ENCODE measurements at regions not wholly inside any gene's neighbourhood (a gene's known extent, or its start where the extent isn't known, plus 50 kb on each side); places are given as distances from the start of the nearest gene placed in this dataset.

GRCh38 chr20:11838076-11838636, 79.5 kb upstream of the BTBD3 start:
- Mint-ChIP-seq H3K9me3 (peaks cover 8% of the 10 kb centered on the region in 2 donors), H3K4me3 (no peak overlapping the region), H3K27me3 (ENCODE audit: low read depth) (no peaks in the 10 kb centered on the region), H3K36me3 (ENCODE audit: insufficient read depth in 2 of 2) (peaks cover 0 to 3% of the 10 kb centered on the region in 2 donors), H3K4me1 (ENCODE audit: low read depth) (no peaks in the 10 kb centered on the region), H3K27ac (no peak overlapping the region)
- ATAC-seq (replicated peaks in 1 of 2), result no peak
- DNase-seq, result no peak

- no peak overlapping the region for H3K27ac Mint-ChIP-seq
- H3K4me3 Mint-ChIP-seq, result no peak overlapping the region
- ATAC-seq (replicated peaks in 1 of 2) (no peak), DNase-seq (no peak)
- H3K27me3 Mint-ChIP-seq (ENCODE audit: low read depth), result no peaks in the 10 kb centered on the region
- H3K9me3 Mint-ChIP-seq, result peaks cover 4% of the 10 kb centered on the region in 2 donors
- no peaks in the 10 kb centered on the region for H3K36me3 Mint-ChIP-seq (ENCODE audit: insufficient read depth in 2 of 2)
- no peaks in the 10 kb centered on the region for H3K4me1 Mint-ChIP-seq (ENCODE audit: low read depth)
These were observed 75.7 kb upstream of the BTBD3 start for GRCh38 chr20:11841972-11842461.

GRCh38 chr20:11843289-11843688, 74.4 kb upstream of the BTBD3 start:
- Mint-ChIP-seq H3K27me3 (ENCODE audit: low read depth) (no peaks in the 10 kb centered on the region), H3K36me3 (ENCODE audit: insufficient read depth in 2 of 2) (no peaks in the 10 kb centered on the region), H3K4me1 (ENCODE audit: low read depth) (no peaks in the 10 kb centered on the region), H3K27ac (no peak overlapping the region), H3K9me3 (peaks cover 5% of the 10 kb centered on the region in 2 donors), H3K4me3 (no peak overlapping the region)
- DNase-seq (no peak), ATAC-seq (replicated peaks in 1 of 2) (no peak)

GRCh38 chr20:11844691-11845090, 73.0 kb upstream of the BTBD3 start:
- Mint-ChIP-seq H3K4me1 (ENCODE audit: low read depth) (no peaks in the 10 kb centered on the region), H3K9me3 (peaks cover 5% of the 10 kb centered on the region in 2 donors), H3K36me3 (ENCODE audit: insufficient read depth in 2 of 2) (no peaks in the 10 kb centered on the region), H3K27me3 (ENCODE audit: low read depth) (no peaks in the 10 kb centered on the region), H3K27ac (no peak overlapping the region), H3K4me3 (no peak overlapping the region)
- DNase-seq (no peak), ATAC-seq (replicated peaks in 1 of 2) (no peak)

- no peak for ATAC-seq (replicated peaks in 1 of 2)
- Mint-ChIP-seq H3K27me3 (ENCODE audit: low read depth) (no peaks in the 10 kb centered on the region), H3K4me1 (ENCODE audit: low read depth) (no peaks in the 10 kb centered on the region), H3K27ac (no peak overlapping the region), H3K4me3 (no peak overlapping the region), H3K9me3 (peaks cover 5% of the 10 kb centered on the region in 2 donors), H3K36me3 (ENCODE audit: insufficient read depth in 2 of 2) (no peaks in the 10 kb centered on the region)
- DNase-seq, result no peak
These were observed 72.4 kb upstream of the BTBD3 start for GRCh38 chr20:11845340-11845739.

- Mint-ChIP-seq H3K36me3 (ENCODE audit: insufficient read depth in 2 of 2) (no peaks in the 10 kb centered on the region), H3K27ac (no peak overlapping the region), H3K4me1 (ENCODE audit: low read depth) (no peaks in the 10 kb centered on the region), H3K9me3 (peaks cover 5 to 8% of the 10 kb centered on the region in 2 donors), H3K27me3 (ENCODE audit: low read depth) (no peaks in the 10 kb centered on the region), H3K4me3 (no peak overlapping the region)
- DNase-seq (no peak), ATAC-seq (replicated peaks in 1 of 2) (no peak)
These were observed 71.6 kb upstream of the BTBD3 start for GRCh38 chr20:11846131-11846530.

- Mint-ChIP-seq H3K9me3 (peaks cover 1 to 4% of the 10 kb centered on the region in 2 donors), H3K36me3 (ENCODE audit: insufficient read depth in 2 of 2) (no peaks in the 10 kb centered on the region), H3K4me3 (no peak overlapping the region), H3K27ac (no peak overlapping the region), H3K4me1 (ENCODE audit: low read depth) (no peaks in the 10 kb centered on the region), H3K27me3 (ENCODE audit: low read depth) (no peaks in the 10 kb centered on the region)
- DNase-seq, result no peak
- ATAC-seq (replicated peaks in 1 of 2), result no peak
These were observed 69.9 kb upstream of the BTBD3 start for GRCh38 chr20:11847827-11848226.

GRCh38 chr20:11849270-11849915, 68.3 kb upstream of the BTBD3 start:
- no peak for DNase-seq
- Mint-ChIP-seq H3K27me3 (ENCODE audit: low read depth) (no peaks in the 10 kb centered on the region), H3K36me3 (ENCODE audit: insufficient read depth in 2 of 2) (no peaks in the 10 kb centered on the region), H3K9me3 (peaks cover 1 to 4% of the 10 kb centered on the region in 2 donors), H3K27ac (no peak overlapping the region), H3K4me3 (no peak overlapping the region), H3K4me1 (ENCODE audit: low read depth) (no peaks in the 10 kb centered on the region)
- ATAC-seq (replicated peaks in 1 of 2), result no peak

- Mint-ChIP-seq H3K27me3 (ENCODE audit: low read depth) (no peaks in the 10 kb centered on the region), H3K9me3 (peaks cover 1 to 5% of the 10 kb centered on the region in 2 donors), H3K4me1 (ENCODE audit: low read depth) (no peaks in the 10 kb centered on the region), H3K36me3 (ENCODE audit: insufficient read depth in 2 of 2) (no peaks in the 10 kb centered on the region), H3K27ac (no peak overlapping the region), H3K4me3 (no peak overlapping the region)
- ATAC-seq (replicated peaks in 1 of 2) (no peak), DNase-seq (no peak)
These were observed 67.6 kb upstream of the BTBD3 start for GRCh38 chr20:11849976-11850670.

- Mint-ChIP-seq H3K27ac (no peak overlapping the region), H3K36me3 (ENCODE audit: insufficient read depth in 2 of 2) (no peaks in the 10 kb centered on the region), H3K27me3 (ENCODE audit: low read depth) (no peaks in the 10 kb centered on the region), H3K9me3 (peaks cover 3 to 10% of the 10 kb centered on the region in 2 donors), H3K4me1 (ENCODE audit: low read depth) (no peaks in the 10 kb centered on the region), H3K4me3 (no peak overlapping the region)
- ATAC-seq (replicated peaks in 1 of 2) (no peak), DNase-seq (no peak)
These were observed 66.8 kb upstream of the BTBD3 start for GRCh38 chr20:11850901-11851300.

- no peaks in the 10 kb centered on the region for H3K27me3 Mint-ChIP-seq (ENCODE audit: low read depth)
- H3K4me3 Mint-ChIP-seq, result no peak overlapping the region
- no peaks in the 10 kb centered on the region for H3K36me3 Mint-ChIP-seq (ENCODE audit: insufficient read depth in 2 of 2)
- DNase-seq, result no peak
- no peak for ATAC-seq (replicated peaks in 1 of 2)
- no peaks in the 10 kb centered on the region for H3K4me1 Mint-ChIP-seq (ENCODE audit: low read depth)
- peaks cover 3 to 10% of the 10 kb centered on the region in 2 donors for H3K9me3 Mint-ChIP-seq
- H3K27ac Mint-ChIP-seq, result no peak overlapping the region
These were observed 66.0 kb upstream of the BTBD3 start for GRCh38 chr20:11851646-11852045.

- ATAC-seq (replicated peaks in 1 of 2), result no peak
- no peak overlapping the region for H3K4me3 Mint-ChIP-seq
These were observed 65.5 kb upstream of the BTBD3 start for GRCh38 chr20:11852189-11852588.

GRCh38 chr20:11852811-11853210, 64.9 kb upstream of the BTBD3 start:
- H3K9me3 Mint-ChIP-seq, result peaks cover 1 to 9% of the 10 kb centered on the region in 2 donors
- H3K27me3 Mint-ChIP-seq (ENCODE audit: low read depth), result no peaks in the 10 kb centered on the region
- ATAC-seq (replicated peaks in 1 of 2) (no peak), DNase-seq (no peak)
- no peak overlapping the region for H3K4me3 Mint-ChIP-seq
- no peaks in the 10 kb centered on the region for H3K4me1 Mint-ChIP-seq (ENCODE audit: low read depth)
- no peak overlapping the region for H3K27ac Mint-ChIP-seq
- no peaks in the 10 kb centered on the region for H3K36me3 Mint-ChIP-seq (ENCODE audit: insufficient read depth in 2 of 2)

More at GRCh38 chr20:11852189-11852588, 65.5 kb upstream of the BTBD3 start:
- no peak overlapping the region for H3K27ac Mint-ChIP-seq
- DNase-seq, result no peak
- H3K36me3 Mint-ChIP-seq (ENCODE audit: insufficient read depth in 2 of 2), result no peaks in the 10 kb centered on the region
- no peaks in the 10 kb centered on the region for H3K4me1 Mint-ChIP-seq (ENCODE audit: low read depth)
- H3K27me3 Mint-ChIP-seq (ENCODE audit: low read depth), result no peaks in the 10 kb centered on the region
- peaks cover 3 to 10% of the 10 kb centered on the region in 2 donors for H3K9me3 Mint-ChIP-seq

Data from activated T-cell treated with anti-CD3 and anti-CD28 coated beads, Interleukin-2, amount 50 U/mL, for 72 hours (primary cell).